ENCODE measurements at regions not wholly inside any gene's neighbourhood (a gene's known extent, or its start where the extent isn't known, plus 50 kb on each side); places are given as distances from the start of the nearest gene placed in this dataset.
"Not testable (repeated sequence)": the region's sequence is repeated elsewhere in the genome, so short reads cannot be mapped to it uniquely, and the experiment has no call there.

DNA sequence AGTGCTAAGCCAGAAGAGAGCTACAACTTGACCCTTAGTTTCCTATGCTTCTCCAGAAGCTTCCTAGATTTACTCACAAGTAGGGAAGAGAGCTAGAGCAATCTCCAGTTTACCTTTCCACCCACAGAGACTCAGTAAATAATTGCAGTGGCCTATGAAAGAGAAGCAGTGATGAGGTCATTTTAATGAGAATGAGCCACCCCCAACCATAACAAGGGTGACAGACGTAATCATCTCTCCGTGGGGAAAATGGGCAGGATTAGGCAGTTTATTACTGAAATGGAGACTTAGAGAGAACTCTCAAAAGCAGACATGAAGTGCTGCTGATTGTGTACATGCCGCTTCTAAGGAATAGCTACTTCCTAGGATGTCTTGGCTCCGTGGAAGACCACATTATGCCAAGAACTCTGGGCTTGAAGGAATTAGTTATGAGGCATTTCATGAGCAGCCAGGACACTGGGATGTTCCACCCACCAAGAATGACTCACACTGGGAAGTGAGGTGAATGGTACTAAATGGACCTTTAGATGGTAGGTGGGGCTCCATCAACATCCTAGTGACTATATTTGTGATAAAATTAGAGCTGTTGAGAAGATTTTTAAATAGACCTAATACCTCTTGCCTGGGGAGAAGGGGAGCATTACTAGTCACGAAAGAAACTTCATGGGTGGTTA is 160.9 kb downstream of the EDEM1 start:
- ChIA-PET POLR2A (no interaction called here), CTCF (no interaction called here)

DNA sequence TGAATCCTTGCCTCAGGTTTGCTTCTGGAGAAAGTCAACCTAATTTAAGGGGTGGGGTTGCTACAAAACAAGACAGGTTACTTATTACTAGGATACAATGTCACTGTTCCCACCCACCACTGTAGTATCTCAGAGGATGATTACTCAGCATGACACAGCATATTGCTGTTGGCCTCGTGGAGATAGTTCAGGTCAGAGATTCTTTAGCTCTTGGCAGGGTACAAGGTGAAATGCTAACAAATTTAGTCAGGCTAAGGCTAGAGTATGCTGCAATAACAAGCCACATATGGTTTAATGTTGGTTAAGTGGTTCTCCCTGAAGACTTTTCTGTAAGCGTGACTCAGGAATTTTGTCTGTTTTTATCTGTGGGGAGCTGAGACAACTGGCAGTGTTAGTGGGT is 161.8 kb downstream of the EDEM1 start:
- ChIA-PET POLR2A (no interaction called here), CTCF (no interaction called here)

DNA sequence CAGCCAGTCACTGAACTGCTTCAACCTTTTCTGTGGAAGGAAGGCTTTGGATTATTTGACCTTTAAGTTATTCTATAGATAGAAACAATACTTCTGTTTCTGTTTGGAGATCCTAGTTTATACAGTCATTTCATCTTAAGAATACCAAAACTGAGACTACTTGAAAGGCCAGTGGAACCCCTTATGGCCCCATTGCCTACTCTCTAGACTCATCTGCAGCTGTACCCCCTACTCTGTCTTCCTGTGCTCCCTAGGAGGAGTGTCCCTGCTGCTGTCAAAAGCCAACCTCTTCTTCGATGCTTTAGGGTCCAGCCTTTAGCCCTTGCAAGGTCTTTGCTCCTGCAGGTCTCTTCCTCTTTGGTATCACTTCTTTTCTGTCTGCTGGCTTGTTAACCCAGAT is 169.6 kb downstream of the EDEM1 start:
- POLR2A ChIA-PET: no interaction called here
- CTCF ChIA-PET: no interaction called here

DNA sequence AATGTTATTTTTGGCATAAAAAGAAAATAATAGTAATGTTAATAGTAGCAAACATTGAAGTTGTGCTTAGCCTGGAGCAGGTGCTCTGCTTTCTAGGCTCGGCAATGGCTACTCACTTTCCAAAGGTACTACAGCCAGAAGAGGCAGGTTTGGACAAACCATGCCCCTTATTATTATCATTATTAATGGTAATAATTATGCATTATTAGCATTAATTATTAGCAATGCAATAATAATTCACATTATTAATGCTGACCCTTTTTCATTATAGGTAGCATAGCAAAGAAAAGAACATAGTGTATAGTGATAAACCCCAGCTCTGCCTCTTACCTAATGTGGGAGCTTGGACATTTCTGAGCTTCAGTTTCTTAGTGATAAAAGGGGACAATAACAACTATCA is 171.4 kb downstream of the EDEM1 start:
- POLR2A ChIA-PET: no interaction called here
- CTCF ChIA-PET: no interaction called here

DNA sequence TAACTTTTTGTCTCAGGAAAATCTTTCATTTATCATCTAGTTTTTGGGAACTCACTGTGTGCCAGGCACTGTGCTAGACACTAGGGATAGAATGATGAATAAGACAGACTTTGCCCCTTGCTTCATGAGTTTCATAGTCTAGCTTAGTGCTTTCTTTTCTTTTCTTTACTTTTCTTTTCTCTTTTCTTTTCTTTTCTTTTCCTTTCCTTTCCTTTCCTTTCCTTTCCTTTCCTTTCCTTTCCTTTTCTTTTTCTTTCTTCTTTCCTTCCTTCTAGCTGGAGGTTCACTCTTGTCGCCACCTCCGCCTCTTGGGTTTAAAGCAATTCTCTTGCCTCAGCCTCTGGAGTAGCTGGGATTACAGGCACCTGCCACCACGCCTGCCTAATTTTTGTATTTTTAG is 172.9 kb downstream of the EDEM1 start:
- ChIA-PET CTCF (no interaction called here), POLR2A (no interaction called here)

DNA sequence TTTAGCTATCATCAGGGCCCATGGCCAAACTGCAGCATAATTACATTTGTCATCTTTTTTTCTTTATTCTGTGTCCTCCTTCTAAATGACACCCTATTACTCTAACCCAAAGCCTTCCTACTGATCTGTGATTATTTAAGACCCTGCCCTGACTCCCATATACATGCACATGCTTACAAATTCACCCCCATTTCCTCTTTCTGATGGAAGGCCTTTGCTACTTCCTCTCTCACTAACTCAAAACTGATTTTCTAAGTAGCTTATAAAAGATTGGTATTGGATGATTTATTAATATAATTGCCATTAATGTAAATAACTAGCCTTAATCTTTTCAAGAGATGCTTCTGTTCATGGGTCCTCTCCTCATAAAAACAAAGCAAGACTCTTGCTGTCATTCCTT is 179.2 kb downstream of the EDEM1 start:
- POLR2A ChIA-PET: no interaction called here
- CTCF ChIA-PET: no interaction called here

DNA sequence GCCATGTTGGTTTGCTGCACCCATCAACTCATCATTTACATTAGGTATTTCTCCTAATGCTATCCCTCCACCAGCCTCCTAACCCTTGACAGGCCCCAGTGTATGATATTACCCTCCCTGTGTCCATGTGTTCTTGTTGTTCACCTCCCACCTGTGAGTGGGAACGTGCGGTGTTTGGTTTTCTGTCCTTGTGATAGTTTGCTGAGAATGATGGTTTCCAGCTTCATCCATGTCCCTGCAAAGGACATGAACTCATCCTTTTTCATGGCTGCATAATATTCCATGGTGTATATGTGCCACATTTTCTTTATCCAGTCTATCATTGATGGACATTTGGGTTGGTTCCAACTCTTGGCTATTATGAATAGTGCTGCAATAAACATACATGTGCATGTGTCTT is 184.0 kb downstream of the EDEM1 start:
- CTCF ChIA-PET, POLR2A ChIA-PET: not testable (repeated sequence)

DNA sequence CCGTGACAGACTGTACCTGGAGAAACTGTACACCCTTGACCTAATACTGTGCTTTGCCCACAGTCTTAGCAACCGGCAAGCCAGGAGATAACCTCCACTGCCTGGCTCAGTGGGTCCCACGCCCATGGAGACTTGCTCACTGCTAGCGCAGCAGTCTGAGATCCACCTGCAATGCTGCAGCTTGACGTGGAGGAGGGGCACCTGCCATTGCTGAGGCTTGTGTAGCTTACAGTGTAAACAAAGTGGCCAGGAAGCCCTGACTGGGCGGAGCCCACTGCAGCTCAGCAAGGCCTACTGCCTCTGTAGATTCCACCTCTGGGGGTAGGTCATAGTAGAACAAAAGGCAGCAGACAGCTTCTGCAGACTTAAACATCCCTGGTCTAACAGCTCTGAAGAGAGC is 189.3 kb downstream of the EDEM1 start:
- POLR2A ChIA-PET: no interaction called here
- CTCF ChIA-PET: no interaction called here

DNA sequence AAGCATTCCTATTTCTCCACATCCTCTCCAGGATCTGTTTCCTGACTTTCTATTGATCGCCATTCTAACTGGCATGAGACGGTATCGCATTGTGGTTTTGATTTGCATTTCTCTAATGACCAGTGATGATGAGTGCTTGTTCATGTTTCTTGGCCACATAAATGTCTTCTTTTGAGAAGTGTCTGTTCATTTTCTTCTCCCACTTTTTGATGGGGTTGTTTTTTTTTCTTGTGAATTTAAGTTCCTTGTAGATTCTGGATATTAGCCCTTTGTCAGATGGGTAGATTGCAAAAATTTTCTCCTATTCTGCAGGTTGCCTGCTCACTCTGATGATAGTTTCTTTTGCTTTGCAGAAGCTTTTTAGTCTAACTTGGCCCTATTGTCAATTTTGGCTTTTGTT is 191.8 kb downstream of the EDEM1 start:
- POLR2A ChIA-PET, CTCF ChIA-PET: not testable (repeated sequence)

DNA sequence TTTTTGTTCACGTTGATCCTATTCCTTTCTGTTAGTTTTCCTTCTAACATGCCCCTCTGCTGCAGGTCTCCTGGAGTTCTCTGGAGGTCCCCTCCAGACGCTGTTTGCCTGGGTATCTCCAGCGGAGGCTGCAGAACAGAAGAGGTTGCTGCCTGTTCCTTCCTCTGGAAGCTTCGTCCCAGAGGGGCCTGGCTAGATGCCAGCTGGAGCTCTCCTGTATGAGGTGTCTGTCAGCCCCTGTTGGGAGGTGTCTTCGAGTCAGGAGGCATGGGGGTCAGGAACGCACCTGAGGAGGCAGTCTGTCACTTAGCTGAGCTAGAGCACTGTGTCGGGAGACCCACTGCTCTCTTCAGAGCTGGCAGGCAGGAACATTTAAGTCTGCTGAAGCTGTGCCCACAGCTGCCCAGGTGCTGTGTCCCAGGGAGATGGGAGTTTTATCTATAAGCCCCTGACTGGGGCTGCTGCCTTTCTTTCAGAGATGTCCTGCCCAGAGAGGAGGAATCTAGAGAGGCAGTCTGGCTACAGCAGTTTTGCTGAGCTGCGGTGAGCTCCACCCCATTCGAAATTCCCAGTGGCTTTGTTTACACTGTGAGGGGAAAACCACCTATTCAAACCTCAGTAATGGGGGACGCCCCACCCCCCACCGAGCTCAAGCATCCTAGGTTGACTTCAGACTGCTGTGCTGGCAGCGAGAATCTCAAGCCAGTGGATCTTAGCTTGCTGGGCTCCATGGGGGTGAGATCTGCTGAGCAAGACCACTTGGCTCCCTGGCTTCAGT is 196.2 kb downstream of the EDEM1 start:
- CTCF ChIA-PET, POLR2A ChIA-PET: not testable (repeated sequence)

DNA sequence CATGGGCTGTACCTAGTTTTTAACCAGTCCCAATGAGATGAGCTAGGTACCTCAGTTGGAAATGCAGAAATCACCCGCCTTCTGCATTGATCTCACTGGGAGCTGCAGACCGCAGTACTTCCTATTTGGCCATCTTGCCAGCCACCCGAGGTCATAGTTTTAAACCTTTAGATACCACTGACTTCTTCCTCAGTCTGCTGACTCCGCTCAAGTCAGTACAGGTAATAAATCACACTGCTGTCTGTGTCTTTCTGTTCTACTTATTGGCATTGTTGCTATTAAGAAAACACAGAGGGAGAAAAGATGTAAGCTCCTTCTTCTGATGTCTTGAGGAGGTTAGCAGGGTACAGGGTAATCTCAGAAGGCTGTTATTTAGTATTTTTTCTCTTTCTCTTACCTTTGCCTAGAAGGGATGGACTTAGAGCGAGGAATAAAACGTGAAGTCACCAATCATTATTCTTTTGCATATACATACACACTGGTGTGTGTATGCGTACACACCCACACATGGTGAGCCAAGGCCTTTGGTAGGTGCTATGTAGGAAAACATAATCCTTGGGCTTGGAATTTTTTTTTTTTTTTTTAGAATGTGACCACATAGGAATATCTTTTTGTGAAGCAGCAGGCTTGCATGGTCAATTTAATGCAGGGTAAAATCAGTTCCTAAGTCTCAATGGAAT is 197.2 kb downstream of the EDEM1 start:
- ChIA-PET CTCF (no interaction called here), POLR2A (no interaction called here)

DNA sequence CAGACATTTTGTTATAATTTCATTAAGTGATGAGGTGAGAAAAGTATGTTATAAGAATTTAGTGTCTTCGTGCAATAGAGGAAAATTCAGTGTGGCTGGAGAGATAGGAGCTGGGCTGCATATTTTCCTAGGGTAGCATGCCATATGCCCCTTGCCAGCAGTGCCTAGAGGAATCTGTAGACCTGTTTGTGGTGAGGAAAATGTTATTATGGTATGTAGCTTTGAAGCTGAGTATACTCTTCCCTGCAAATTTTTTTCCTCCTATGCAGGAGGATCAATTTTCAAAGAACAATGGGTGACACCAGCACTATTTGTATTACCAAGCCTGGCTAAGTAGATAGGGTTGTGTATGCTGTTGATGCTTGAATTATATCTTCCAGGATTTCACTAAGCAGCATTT is 200.6 kb downstream of the EDEM1 start:
- ChIA-PET POLR2A (no interaction called here), CTCF (no interaction called here)

DNA sequence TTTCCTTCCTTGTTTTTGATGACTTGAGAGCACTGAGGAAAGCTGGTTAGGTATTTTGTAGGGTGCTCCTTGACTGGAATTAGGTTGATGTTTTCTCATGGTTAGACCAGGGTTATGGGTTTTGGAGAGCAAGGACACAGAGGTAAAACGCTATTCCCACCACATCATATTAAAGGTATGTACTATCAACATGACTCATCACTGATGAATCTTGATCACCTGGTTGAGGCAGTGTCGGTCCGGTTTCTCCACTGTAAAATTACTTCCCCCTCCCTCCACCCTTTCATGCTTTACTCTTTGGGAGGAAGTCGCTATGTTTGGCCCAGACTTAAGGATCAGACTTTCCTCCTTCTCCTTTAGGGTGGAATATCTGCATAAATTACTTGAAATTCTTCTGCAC is 201.6 kb downstream of the EDEM1 start:
- ChIA-PET POLR2A (no interaction called here), CTCF (no interaction called here)

DNA sequence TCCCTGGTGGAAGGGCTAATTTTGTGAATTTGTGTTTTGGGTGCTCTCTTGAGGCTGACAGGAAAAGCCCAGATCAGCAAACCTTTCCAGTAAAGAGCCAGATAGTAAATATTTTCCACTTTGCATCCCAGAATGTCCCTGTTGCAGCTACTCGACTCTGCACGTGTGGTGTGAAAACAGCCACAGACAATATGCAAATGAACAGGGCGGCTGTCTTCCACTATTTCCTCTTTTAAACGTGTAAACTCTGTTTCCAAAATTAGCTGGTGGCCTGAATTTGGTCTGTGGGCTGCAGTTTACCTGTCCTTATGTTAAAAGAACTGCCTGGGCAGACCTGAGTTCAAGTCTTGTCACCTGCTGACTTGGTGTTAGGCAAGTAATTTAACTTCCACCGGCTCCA is 202.7 kb downstream of the EDEM1 start:
- CTCF ChIA-PET: no interaction called here
- POLR2A ChIA-PET: no interaction called here

DNA sequence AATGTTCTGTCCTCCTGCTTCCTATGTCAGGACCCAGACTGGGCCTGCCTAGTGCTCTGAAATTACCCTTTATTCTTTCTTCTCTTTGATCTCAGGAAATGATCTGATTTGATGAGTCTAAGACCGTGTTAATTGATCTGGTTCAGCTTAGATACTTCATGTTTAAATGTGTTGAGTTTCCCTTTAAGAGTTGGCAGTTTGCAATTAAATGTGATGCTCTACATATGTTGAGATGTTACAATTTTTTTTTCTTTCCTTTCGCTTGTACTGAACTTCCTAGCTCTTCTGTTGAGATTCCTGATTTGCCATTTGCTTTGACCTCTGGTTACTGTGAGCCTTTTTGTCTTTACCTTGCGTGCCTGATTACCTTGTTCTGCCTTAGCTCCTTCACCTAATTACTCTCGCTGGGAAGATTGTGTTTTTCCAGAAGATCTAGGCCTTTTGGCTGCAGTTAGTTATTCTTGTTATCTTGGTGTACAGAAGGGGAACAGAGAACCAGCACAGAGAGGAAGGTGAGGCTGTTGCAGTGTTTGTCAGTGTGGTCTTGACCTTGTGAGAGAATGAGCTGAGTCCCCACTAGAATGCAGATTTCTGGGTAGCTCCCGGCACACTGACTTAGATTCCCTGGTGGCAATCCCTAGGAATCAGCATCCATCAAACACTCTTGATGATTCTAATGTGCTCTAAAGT is 203.6 kb downstream of the EDEM1 start:
- ChIA-PET POLR2A (no interaction called here), CTCF (no interaction called here)

DNA sequence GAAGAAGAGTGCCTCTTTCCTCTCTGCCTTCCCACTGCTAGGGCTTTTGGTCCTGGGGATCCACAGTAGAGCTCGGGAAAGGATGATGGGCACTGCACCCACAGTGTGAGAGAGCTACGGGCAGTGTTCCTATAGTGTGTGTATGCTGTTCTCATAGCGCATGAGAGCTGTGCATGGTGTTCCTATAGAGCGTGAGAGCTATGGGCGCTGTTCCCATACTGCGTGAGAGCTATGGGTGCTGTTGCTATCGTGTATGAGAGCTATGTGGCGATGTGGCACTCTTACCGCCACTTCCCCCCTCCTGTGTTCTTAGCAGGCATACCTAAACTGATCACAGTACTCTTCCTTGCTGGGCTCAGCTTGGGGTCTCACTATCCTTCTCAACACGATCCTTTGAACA is 213.5 kb downstream of the EDEM1 start:
- CTCF ChIA-PET: no interaction called here

DNA sequence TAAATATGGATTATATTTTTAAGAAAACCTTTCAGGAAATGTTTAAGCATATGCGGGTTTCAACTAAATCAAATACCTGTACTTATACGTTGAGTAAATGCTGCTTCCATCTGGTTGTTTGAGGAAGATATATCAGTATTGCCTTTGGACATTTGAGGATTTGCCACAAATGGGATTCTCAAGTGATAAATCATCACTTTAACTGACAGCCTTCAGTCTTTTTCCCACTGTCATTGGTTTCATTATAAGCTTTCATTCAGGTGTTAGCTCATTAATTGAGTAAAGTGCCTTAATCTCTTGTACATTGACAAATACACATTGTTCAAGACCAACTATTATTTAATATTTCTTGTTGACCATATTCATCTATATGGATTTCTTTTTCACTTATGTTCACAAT is 217.2 kb downstream of the EDEM1 start:
- ChIA-PET CTCF (no interaction called here), POLR2A (no interaction called here)

More for the DNA sequence above, 213.5 kb downstream of the EDEM1 start:
- POLR2A ChIA-PET: no interaction called here

DNA sequence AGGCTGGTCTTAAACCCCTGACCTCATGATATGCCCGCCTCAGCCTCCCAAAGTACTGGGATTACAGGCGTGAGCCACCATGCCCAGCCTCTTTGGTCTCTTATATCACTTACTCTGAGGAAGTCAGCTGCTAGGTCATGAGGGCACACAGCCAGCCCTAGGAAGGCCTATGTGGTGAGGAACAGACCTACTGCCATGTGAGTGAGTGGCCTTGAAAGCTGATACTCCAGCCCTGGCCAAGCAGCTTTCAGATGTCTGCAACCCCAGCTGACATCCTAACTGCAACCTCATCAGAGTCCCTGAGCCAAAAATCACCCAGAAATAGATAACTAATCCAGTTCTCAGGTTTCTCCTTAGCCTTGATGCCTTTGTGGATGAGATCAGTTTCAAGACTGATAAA is 224.3 kb downstream of the EDEM1 start:
- CTCF ChIA-PET: interaction anchor here (0.5 kb wide), 1 partner anchor 162 kb away, joined by 3 read pairs; no protein-coding TSS in a partner anchor
- POLR2A ChIA-PET: no interaction called here

DNA sequence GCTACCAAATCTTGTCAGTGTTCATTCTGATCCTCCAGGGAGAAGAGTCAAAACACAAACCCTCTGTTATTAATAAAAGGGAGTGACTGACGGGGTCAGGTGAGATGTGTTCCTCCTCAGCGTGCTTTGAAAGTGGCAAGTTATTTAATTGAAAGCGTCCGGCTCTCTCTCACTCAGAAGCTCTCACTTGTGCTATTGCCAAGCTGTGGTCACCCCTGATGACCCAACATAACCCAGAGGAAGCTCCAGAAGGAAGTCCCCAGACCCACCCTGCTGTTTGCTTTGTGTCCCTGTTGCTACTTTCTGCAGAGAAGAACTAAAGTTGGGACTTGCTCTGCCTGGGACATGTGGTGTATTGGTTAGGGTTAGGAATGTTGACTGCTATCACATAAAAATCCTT is 235.6 kb downstream of the EDEM1 start:
- CTCF ChIA-PET: no interaction called here
- POLR2A ChIA-PET: no interaction called here

DNA sequence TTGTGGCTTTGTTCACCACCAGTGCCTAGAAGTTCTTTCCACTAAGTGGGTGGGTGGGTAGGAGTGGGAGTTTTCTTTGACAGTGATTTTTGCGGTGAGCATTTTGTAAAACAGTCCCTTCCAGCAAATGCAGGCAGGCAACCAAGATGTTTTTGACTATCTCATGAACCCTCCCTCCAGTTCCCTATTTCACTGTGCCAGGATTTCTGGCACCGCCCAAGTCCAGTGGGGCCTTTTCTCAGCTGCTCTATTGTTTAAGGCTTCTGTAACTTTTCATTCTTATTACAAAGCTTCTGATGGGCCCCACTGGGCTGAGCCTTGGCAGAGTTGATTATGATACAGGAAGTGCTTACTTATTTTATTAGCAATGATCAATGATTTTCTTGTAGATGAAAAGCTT is 236.0 kb downstream of the EDEM1 start:
- POLR2A ChIA-PET: no interaction called here
- CTCF ChIA-PET: no interaction called here

DNA sequence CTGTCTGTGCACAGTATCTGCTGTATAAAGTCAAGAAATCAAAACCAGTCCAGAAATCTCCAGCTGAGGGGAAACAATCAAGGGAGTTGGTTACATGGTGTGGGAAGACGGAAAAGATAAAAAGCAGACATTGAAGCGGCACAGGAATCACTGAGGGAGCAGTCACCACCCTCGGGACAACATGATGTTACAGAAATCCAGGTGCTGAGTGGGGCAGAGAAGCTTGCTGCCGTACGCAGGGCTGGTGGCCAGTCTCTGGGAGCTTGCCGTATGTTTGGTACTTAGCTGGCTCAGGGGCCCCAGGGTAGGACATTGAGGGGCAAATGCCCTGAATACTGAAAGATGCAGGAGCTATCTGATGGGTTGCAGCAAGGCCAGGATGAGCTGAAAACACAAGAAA is 237.9 kb downstream of the EDEM1 start:
- POLR2A ChIA-PET: no interaction called here

More for the DNA sequence above, 237.9 kb downstream of the EDEM1 start:
- CTCF ChIA-PET: interaction anchor here (0.7 kb wide), 1 partner anchor 10 kb away, joined by 3 read pairs; no protein-coding TSS in a partner anchor

All from activated CD8-positive, alpha-beta memory T cell treated with anti-CD3 and anti-CD28 coated beads for 36 hours (primary cell).